CD4-positive, alpha-beta T cell treated with Interleukin-4 for 4 hours (primary cell): ENCODE measurements at regions not wholly inside any gene's neighbourhood (a gene's known extent, or its start where the extent isn't known, plus 50 kb on each side); places are given as distances from the start of the nearest gene placed in this dataset.

Experiments
- DNase-seq: peaks from one replicate; pipeline ENCODE4 v3.0.0-alpha.2; 2020

DNA sequence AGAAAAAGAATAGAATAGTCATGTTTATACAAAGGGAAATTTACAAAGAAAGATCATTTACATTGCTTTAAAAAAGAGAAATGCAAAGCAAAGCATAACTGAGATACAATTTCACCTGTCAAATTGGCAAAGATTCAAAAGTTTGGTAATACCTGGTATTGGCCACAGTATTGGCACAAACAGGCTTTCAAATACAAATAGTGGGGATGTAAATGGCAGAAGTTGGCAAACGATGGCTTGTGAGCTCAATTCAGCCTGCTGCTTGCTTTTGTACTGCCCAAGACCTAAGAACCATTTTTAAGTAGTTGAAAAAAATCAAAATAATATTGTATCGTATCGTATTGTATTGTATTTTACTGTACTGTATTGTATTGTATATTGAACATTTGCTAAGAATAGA is 194.5 kb upstream of the JAG1 start:
- no peak for DNase-seq

- no peak for DNase-seq
Measured at GRCh38 chr20:10873026-10873425, 199.2 kb upstream of the JAG1 start.

DNA sequence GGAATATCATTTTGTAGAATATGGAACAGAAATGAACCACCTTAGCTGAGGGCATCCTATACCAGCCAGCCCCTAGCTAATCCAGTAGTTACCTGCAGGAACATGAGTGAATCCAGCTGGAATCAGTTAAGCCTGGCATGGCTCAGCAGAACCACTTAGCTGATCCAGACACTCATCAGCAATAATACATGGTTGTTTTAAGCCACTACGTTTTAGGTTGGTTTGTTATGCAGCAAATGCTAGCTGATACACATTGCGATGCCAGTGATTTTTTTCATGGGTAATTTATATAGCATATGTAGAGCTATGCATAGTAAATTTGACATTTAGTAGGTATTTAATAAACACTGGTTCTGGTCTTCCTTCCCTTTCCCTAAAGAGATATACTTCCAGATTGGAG is 201.9 kb upstream of the JAG1 start:
- no peak for DNase-seq

DNA sequence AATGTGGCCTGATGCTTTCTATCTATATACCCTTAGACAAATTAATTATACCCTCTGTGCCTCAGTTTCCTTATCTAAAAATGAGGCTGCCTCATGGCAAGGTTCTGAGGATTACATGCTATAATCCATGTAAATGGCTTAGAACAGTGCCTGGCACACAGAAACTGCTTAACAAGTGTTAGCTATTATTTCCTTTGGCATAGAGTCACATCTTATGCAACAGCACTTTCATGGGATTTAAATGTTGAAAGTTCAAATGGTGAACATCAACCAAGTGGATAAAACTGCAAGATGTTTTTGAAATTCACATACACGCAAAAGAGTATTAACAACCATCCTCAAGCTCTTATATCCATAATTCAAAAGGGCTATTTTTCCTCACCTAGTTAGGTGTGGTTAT is 202.8 kb upstream of the JAG1 start:
- no peak for DNase-seq

DNA sequence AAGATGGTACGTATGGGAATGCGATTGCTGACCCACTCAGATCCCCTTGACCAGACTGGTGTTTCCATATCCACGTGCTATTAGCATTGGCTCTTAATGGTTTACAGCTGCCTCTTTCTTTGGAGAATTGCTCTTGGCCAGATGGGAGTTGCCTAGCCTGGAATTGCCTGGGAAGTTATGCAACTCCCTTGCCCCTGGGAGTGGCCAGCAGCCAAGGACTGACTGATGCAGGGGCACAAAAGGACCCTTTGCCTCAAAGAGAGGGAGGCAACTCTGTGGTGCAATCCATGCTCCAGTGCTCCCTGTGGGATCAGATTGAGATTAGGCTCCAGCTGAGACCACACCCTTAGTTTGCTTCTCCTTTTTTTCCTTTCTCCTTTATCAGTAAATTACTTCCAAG is 203.5 kb upstream of the JAG1 start:
- no peak for DNase-seq

GRCh38 chr20:10883166-10883565 is 209.4 kb upstream of the JAG1 start:
- DNase-seq = no peak

DNA sequence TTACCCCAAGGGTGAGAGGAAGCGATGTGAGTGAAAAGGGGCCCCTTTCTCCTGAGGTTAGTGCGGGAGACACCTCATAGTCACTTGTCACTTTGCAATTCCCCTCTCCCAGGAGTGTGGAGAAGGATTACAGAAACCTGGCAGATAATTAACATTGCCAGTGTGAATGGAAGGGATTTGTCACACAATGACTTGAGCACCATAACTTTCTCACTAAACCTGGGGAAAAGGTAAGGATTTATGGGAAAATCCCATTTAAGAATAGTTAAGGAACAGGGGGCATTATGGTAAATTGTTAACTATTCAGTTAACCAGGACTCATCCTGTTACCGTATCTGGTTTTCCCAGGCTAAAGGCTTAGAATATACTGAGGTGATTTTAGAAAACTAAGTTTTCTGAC is 219.5 kb upstream of the JAG1 start:
- DNase-seq = no peak

- DNase-seq = no peak
Measured at GRCh38 chr20:10897336-10897735, 223.5 kb upstream of the JAG1 start.

DNA sequence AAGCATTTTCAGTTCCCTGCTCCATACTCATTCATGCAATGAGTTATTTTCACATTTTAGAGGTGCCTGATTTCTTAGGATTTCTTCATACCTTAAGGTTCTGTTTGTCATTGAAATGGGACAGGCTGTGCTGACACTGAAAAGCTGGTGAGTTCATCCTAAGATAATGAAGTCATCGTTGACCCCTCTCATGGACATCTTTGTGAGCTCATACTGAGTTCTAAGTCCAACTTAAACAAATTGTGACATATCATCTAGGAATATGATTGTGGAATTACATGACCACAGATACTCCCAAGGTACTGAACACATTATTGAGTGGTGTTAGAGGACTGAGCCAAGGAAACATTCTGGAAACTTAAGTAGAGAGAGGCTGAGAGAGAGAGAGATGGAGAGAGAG is 224.8 kb upstream of the JAG1 start:
- no peak for DNase-seq

GRCh38 chr20:10902174-10902573 is 228.4 kb upstream of the JAG1 start:
- DNase-seq = no peak

GRCh38 chr20:10902576-10903282 is 228.9 kb upstream of the JAG1 start:
- DNase-seq = no peak

DNA sequence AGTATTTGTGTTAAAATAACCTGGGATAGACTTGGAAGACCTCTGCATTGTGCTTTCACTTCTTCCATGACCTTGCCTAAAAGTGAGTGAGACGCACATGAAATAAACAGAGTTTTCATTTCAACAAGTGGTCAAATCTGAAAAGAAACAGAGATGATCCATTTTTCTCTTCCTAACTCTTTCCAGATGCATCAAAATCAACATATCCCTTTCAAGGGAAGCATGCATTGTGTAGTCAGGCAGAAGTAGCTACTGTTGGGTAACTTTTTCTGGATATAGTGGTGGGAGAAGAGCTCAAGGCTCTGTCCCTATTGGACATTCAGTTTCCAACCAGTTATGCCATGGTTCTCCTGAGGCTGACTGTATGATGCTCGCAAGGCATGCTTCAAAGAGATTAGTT is 233.0 kb upstream of the JAG1 start:
- no peak for DNase-seq

DNA sequence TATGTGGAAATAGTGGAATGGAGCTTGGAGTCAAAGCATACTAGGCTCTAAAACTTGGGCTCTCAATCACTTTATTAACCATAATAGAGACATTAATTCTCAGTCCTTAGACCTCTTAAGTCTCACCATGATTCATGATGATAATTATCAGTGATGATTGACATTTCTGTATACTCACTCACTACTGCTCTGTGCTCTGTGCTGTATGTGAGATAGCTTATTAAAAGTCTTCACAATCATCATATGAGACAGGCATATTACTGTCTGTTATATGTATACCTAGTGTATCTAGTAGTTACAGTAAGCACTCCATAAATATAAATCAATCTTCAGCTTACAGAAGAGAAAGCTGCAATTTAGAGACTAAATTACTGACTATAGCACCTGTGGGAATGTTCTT is 236.0 kb upstream of the JAG1 start:
- DNase-seq = no peak

- DNase-seq = no peak
Measured at GRCh38 chr20:10910535-10911178, 236.9 kb upstream of the JAG1 start.

DNA sequence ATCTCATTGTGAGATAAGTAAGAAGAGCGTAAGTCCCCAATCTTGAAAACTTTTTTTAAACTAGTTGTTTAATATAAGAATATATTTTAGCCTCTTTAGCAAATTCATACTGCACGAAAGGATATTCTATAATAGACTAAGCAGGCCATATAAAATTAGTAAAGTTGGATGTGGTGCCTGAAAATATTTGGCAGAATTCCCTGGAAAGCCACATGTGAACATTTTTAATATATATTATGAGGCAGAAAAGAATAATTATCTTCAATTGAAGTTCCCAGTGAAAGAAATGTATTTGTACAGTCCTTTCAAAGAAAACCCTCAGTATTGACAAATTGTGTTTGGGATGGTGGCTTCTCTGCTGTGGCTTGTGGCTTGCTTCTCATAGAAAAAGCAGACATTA is 237.5 kb upstream of the JAG1 start:
- DNase-seq = no peak

GRCh38 chr20:10915815-10916214 is 242.0 kb upstream of the JAG1 start:
- no peak for DNase-seq

GRCh38 chr20:10916312-10916711 is 242.5 kb upstream of the JAG1 start:
- DNase-seq = no peak

GRCh38 chr20:10917826-10918225 is 244.0 kb upstream of the JAG1 start:
- no peak for DNase-seq

DNA sequence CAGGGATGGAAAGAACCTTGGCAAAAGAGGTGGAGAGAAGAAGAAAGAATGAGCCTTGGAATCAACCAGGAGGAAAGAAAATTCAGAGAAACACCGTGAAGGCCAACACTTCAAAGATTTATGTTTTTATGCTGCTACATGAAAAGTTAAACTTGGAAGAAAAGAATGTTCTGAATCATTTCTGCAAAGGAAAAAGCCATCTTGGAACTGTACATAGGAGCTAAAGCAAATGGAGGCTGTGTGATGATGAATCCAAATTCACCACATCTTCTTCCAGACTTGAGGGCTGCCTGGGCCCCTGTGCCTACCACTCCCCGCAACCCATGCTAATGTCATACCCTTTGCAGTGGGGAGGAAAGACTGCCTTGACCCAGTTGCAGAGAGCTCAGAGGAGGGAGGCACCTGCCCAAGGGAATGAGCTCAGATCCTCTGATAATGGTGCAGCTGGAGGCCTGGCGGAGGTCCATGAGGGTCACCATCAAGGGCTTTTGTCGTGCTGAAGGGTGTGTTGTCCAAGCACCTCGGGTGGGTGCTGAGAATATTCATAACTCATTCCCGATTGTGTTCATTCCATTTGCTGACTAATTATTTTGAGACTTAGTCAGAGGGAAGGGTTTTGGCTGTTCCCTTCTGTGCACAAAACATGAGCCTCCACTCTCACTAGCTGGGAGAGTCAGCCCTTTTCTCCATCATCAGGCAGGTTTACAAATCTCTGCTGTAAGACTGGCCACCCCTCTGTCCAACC is 245.8 kb upstream of the JAG1 start:
- no peak for DNase-seq

GRCh38 chr20:10920396-10920795 is 246.6 kb upstream of the JAG1 start:
- no peak for DNase-seq

DNA sequence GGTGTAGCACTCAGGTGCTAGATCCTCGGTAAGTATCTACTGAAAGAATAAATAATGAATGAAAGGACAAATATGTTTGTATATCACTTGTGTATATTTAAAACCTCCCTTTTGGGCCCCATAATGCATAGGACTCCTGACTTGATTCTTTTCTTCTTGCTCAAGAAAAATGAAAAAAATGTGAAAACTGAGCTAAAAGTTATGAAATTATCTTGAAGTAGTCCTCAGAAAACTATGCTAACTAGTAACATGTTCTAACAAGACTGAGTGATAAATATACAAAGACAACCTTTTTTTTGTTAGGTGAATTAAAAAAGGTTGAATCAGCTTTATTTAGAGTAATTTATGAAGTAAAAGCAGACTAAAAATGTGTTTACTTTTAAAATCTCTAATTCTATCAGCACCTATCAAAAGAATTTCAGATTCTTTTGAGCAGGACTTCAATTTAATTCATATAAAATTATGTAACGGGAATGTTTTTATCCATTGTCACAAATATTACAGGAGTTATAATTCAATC is 247.8 kb upstream of the JAG1 start:
- DNase-seq = no peak

DNA sequence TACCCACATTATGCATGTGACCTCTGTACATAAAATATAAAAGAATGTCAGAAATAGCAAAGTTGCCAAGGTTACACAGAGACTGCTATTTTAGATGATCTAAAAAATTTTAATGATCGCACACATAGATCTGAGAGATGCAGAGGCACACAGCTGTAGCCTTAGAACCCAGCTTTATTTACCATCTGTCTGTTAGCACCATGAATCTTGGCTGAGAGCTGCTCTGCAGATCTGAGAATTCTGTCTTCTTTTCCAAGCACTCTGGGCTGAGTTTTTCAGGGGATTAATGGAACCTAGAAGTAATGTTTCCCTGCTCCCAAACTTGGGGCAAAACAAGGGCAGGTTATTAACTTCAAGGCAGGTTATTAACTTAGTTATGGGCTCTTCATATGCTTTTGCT is 248.7 kb upstream of the JAG1 start:
- no peak for DNase-seq

GRCh38 chr20:10922941-10923340 is 249.1 kb upstream of the JAG1 start:
- DNase-seq = no peak

DNA sequence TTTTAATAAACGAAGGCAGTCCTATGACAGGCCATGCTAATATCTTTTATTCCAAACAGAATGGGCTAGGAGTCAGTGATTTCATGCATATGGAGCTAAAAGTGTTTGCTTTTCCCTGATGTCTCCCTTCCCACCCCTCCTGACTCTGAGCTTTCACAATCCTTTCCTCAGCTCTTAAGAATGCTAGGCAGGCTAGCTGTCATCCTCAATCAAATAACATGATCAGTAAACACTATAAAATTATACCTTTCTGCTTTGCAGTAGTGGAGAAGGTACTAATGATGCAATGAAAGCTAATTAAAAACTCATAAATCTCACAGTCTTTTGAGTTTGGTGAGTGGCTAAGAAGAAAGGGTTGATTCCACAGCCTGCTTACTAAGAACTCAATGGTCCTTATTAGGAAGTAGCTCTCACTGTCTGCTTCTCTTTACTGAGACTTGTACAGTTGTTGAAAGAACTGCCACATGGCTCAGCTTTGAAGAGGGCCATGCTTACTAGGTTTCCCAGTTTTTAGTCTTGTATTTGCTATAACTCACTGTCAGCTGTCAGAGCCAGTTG is 250.9 kb upstream of the JAG1 start:
- no peak for DNase-seq
